Esophagus (tissue), 2 donors: ENCODE measurements at regions not wholly inside any gene's neighbourhood (a gene's known extent, or its start where the extent isn't known, plus 50 kb on each side); places are given as distances from the start of the nearest gene placed in this dataset.

Experiments
- H3K27ac ChIP-seq, 2 donors: one replicate each; pipeline ENCODE4 v1.5.1; 2013; ENCODE audit warnings: low read depth in 2 of 2, mild to moderate bottlenecking in 2 of 2, inconsistent platforms in 1 of 2, low read length in 1 of 2, moderate library complexity in 1 of 2
- H3K27me3 ChIP-seq, 2 donors: one replicate each; pipeline ENCODE4 v1.6.1; 2013; ENCODE audit warnings: low read length in 2 of 2, control low read depth in 1 of 2, mild to moderate bottlenecking in 1 of 2; ENCODE audit not compliant: insufficient read depth in 2 of 2, control insufficient read depth in 1 of 2
- H3K36me3 ChIP-seq, 2 donors: one replicate each; pipeline ENCODE4 v1.6.1; 2013; ENCODE audit warnings: low read length in 1 of 2; ENCODE audit not compliant: control insufficient read depth in 2 of 2, insufficient read depth in 2 of 2
- H3K4me1 ChIP-seq, 2 donors: one replicate each; pipeline ENCODE4 v1.6.1; 2013; ENCODE audit warnings: low read length in 1 of 2; ENCODE audit not compliant: control insufficient read depth in 2 of 2, insufficient read depth in 2 of 2
- H3K4me3 ChIP-seq, 2 donors: one replicate each; pipeline ENCODE4 v1.5.1; 2013; ENCODE audit warnings: low read length in 2 of 2, mild to moderate bottlenecking in 2 of 2, low read depth in 1 of 2, moderate library complexity in 1 of 2
- H3K9me3 ChIP-seq, 2 donors: one replicate each; pipeline ENCODE4 v1.6.1; 2013; ENCODE audit warnings: mild to moderate bottlenecking in 2 of 2, low read depth in 1 of 2, low read length in 1 of 2, moderate library complexity in 1 of 2; ENCODE audit not compliant: control insufficient read depth in 2 of 2, insufficient read depth in 1 of 2
- WGBS, 2 donors: extraction: QIAGEN DNeasy Blood & Tissue Kit; methylation state at CpG; one replicate each; pipeline ENCODE4 v1.1.7; 2013; 5-methylcytosine and 5-hydroxymethylcytosine counted together
- donor health status: healthy with polysubstance abuse.
- donor health status: Bipolar disorder and iron deficiency.

DNA sequence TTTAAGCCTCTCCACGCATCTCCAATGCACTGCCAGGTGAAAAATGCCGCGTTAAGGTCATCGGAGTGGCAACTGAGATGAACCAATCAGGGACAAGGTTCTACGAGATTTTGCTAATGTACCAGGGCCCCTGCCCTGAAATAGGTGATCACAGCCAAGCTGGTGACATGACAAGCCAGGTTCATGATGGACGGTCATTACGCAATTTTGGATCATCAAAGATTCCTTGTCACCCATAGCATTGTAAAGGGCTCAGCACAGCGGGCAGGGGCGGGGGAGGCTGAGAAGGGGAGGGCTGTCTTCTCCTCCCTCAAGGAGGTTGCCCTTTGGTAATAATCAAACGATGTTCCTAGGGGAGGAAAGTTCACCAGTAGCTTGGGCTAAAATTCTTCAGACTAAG lies 475.5 kb downstream of the NPHP4 start:
- no peak overlapping the region for H3K4me3 ChIP-seq
- H3K9me3 ChIP-seq, result no peaks in the 10 kb centered on the region
- no peaks in the 10 kb centered on the region for H3K36me3 ChIP-seq
- 75 to 80% methylated on average over 10 of the region's 10 CpGs for whole genome bisulfite sequencing, 2 donors
- H3K4me1 ChIP-seq, result peaks cover 0 to 4% of the 10 kb centered on the region in 2 donors
- H3K27ac ChIP-seq, result no peak overlapping the region
- H3K27me3 ChIP-seq, result no peaks in the 10 kb centered on the region

DNA sequence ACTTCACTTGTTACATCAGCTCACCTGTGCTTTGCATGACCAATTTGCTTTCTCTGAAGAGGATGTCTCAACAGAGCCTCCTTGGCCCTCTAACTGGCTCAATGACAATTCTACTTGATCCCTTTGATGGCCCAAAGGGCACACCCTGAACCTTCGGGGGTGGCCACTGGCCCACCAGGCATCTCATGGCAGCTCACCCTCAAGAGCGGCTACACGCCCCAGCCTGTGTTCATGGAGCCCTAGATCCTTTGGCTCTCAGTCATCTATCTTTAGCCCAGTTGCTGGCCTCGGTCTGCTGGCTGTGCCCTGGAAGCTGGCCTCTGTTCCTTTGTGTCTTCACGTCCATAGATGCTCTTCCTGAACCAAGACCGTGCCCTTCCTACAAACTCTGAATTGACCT lies 476.7 kb downstream of the NPHP4 start:
- Histone ChIP-seq H3K4me3 (no peak overlapping the region), H3K27ac (no peak overlapping the region), H3K4me1 (peaks cover 0 to 4% of the 10 kb centered on the region in 2 donors), H3K36me3 (no peaks in the 10 kb centered on the region), H3K9me3 (no peaks in the 10 kb centered on the region), H3K27me3 (peaks cover 0 to 4% of the 10 kb centered on the region in 2 donors)
- 81 to 87% methylated on average over 6 of the region's 6 CpGs for WGBS, 2 donors

DNA sequence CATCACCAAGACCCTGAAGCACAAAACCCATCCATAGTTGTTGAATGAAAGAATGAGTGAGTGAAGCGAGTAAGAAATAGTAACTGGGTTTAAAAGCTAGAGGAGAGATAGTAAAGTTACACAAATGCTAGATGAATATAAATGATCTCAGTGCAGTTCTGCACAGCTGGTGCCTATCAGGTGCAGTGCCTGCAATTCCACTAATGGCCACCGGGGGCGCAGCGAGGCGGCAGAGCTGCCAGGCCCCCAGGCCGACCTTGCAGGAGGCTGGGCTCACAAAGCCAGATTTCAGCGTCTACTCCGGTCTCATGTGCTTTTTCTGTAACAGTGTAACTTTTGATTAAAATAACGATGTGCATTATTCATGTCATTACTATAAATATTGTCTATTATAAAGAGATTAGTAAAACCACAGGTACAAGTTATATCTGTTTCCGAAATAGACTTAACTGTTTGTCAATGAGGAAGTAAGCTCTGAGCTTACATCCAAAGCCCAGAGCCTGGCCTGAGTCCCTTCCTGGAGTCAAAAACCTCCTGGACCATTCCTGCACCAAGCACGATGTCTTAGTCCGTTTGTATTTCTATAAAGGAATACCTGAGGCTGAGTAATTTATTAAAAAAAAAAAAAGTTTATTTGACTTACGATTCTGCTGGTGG lies 477.6 kb downstream of the NPHP4 start:
- H3K4me1 ChIP-seq, result peaks cover 0 to 4% of the 10 kb centered on the region in 2 donors
- no peak overlapping the region for H3K4me3 ChIP-seq
- H3K36me3 ChIP-seq, result no peaks in the 10 kb centered on the region
- no peaks in the 10 kb centered on the region for H3K9me3 ChIP-seq
- no peak overlapping the region for H3K27ac ChIP-seq
- WGBS, 2 donors, result 20 to 24% methylated on average over 13 of the region's 13 CpGs
- peaks cover 0 to 4% of the 10 kb centered on the region in 2 donors for H3K27me3 ChIP-seq

DNA sequence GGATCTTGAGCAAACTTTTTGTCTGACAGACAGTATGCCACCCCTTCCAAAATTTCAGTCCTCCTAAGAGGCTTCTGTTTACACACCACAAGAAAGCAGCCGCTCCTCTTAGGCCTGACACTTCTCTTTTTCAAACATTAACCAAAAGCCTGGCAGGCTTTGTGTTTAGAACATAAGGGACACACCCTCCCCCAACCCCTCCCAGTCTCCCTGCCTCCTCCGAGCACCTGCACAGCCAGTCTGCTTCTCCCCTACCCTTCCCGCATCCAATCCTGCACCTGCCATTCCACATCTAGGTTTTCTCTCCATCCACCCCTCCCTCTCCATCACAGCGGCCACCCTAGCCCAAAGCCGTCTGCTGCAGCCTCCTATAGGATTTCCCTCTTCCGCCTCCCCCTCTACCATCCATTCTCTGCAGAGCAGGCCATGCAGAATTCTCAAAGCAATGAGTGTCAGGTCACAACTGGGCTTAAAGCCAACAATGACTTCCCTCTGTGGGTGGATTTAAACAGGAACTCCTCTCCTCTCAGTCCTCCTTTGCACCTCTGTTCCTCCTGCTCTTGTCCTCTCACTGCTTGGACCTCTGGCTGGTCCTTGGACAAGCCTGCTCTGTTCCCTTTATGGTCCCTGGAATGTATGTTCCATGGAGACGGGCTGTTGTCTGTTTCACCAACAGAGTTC lies 478.2 kb downstream of the NPHP4 start:
- H3K27me3 ChIP-seq, result peaks cover 0 to 4% of the 10 kb centered on the region in 2 donors
- H3K27ac ChIP-seq, result no peak overlapping the region
- peaks cover 0 to 4% of the 10 kb centered on the region in 2 donors for H3K4me1 ChIP-seq
- no peak overlapping the region for H3K4me3 ChIP-seq
- H3K9me3 ChIP-seq, result no peaks in the 10 kb centered on the region
- 36 to 37% methylated on average over 7 of the region's 7 CpGs for whole genome bisulfite sequencing, 2 donors
- no peaks in the 10 kb centered on the region for H3K36me3 ChIP-seq

DNA sequence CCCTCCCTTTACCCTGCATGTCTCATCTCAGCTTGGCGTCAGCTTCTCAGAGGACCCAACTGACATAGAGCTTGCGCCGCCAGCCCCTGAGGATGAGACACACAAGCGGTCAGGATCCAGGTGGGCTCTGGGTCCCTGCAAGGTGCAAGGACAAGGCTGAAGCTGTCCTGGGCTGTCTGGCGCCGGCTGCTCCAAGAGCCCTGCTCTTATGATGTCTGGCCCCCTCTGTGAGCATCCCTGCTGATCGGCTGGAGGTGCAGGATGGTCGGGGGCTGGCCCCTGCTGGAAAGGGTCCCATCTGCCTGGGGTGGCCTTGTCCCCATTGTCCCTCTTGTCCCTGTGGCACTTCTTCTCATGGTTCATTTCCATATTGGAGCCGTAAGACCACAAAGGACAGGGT lies 479.0 kb downstream of the NPHP4 start:
- no peak overlapping the region for H3K4me3 ChIP-seq
- 89 to 90% methylated on average over 9 of the region's 9 CpGs for WGBS, 2 donors
- H3K9me3 ChIP-seq, result peaks cover 0 to 3% of the 10 kb centered on the region in 2 donors
- peaks cover 0 to 4% of the 10 kb centered on the region in 2 donors for H3K27me3 ChIP-seq
- H3K27ac ChIP-seq, result no peak overlapping the region
- peaks cover 0 to 9% of the 10 kb centered on the region in 2 donors for H3K4me1 ChIP-seq
- H3K36me3 ChIP-seq, result no peaks in the 10 kb centered on the region

DNA sequence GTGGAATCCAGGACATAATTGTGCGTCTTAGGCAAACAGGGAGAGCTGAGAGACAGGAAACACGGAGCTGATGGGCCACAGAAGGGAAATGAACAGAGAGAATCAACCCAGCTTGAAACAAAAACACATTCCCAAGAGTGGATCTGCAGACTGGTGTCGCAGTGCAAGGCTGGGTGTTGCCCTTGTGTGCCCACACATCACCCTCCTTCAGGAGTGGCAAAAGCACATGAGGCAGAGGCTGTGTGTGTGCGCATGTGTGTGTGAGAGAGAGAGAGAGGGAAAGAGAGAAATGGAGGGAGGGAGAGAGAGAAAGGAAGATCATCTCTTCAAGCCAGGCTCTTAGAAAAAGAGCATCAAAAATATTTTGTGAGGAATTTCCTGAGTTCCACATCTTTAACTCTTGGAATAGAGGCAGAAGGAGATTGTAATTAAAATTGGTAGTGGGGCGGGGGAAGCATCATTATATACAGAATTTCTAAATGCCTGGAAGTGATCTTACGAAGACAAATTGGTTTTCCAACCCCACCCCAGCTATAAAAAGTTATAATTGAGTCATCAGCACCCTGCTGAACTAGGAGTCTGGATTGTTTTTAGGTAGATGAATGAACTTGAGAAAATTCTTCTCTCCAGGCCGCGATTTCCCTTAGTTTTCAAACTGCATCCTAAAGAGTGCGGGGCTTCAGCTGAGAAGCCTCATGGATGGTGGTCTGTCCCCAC lies 480.7 kb downstream of the NPHP4 start:
- H3K4me3 ChIP-seq, result no peak overlapping the region
- H3K9me3 ChIP-seq, result peaks cover 0 to 3% of the 10 kb centered on the region in 2 donors
- WGBS, 2 donors, result 81% methylated on average over 9 of the region's 9 CpGs
- peaks cover 2 to 4% of the 10 kb centered on the region in 2 donors for H3K27me3 ChIP-seq
- H3K27ac ChIP-seq, result no peak overlapping the region
- H3K4me1 ChIP-seq, result peaks cover 0 to 13% of the 10 kb centered on the region in 2 donors
- H3K36me3 ChIP-seq, result no peaks in the 10 kb centered on the region

DNA sequence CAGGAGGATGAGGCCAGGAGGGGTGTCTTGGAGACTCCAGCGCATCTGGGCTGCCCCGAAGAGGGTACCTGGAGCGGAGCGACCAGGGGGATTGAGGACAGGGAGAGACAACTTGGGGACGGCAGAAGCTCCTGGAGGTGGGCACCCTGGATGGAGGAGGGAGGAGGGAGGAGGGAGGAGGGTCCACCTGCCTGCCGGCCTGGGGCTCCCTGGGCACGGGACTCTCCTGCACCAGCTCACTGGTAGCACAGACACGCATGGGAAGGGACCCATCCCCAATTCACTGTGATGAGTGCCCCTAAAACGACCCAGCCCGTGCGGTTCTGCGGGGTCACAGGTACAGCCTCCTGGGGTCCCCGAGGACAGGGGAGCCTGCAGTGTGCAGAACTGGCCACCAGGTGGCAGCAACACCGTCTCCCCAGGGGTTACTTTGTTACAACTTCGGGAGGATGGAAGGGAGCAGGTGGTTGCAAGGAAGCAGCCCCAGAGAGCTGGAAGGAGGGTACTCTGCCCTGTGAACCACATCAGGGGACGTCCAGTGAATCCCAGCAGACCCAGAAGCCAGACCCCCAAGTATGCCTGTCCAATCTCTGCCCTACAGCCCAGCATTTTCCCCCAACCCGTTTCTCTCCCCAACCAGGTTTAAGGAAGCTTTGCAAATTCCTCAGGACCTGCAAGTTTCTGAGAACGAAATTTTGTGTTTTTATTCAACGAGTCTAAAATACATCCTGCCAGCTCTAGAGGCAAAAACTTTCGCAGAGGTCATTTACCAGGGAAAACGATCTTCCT lies 482.4 kb downstream of the NPHP4 start:
- no peak overlapping the region for H3K27ac ChIP-seq
- 28 to 35% methylated on average over 21 of the region's 21 CpGs for WGBS, 2 donors
- H3K4me3 ChIP-seq, result no peak overlapping the region
- H3K36me3 ChIP-seq, result no peaks in the 10 kb centered on the region
- peaks cover 0 to 3% of the 10 kb centered on the region in 2 donors for H3K9me3 ChIP-seq
- H3K27me3 ChIP-seq, result peaks cover 2 to 4% of the 10 kb centered on the region in 2 donors
- peaks cover 0 to 13% of the 10 kb centered on the region in 2 donors for H3K4me1 ChIP-seq

DNA sequence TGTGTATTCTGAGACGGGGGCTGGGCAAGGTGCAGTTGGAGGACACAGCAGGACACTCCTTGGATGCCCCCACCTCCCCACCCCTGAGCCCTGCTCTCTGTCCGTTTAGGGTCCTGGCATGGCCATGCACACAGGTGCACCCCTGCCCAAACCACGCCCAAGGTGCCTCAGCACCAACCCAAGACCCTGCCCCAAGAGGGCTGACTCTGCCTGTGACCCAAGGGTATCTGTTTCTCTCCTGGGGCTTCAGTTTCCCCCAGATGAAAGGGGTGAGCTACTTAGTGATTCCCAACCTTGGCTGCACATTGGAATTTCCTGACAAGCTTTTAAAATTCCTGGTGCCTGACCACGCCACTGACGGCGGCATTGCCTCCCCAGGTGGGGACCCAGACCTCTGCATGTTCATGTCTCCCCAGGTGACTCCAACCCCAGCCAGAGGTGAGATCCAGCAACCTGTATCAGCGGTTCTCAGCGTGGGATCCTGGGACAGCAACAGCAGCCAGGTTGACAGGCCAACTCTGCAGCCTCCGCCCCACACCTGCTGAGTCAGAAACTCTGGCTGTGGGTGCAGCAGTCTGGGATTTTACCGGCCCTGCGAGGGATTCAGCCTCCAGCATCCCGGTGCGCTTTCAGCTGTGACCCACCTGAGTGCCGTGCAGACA lies 483.4 kb downstream of the NPHP4 start:
- H3K27ac ChIP-seq, result no peak overlapping the region
- peaks cover 0 to 19% of the 10 kb centered on the region in 2 donors for H3K4me1 ChIP-seq
- H3K27me3 ChIP-seq, result peaks cover 2 to 4% of the 10 kb centered on the region in 2 donors
- peaks cover 0 to 3% of the 10 kb centered on the region in 2 donors for H3K9me3 ChIP-seq
- WGBS, 2 donors, result 55 to 58% methylated on average over 14 of the region's 14 CpGs
- H3K36me3 ChIP-seq, result no peaks in the 10 kb centered on the region
- H3K4me3 ChIP-seq, result no peak overlapping the region

DNA sequence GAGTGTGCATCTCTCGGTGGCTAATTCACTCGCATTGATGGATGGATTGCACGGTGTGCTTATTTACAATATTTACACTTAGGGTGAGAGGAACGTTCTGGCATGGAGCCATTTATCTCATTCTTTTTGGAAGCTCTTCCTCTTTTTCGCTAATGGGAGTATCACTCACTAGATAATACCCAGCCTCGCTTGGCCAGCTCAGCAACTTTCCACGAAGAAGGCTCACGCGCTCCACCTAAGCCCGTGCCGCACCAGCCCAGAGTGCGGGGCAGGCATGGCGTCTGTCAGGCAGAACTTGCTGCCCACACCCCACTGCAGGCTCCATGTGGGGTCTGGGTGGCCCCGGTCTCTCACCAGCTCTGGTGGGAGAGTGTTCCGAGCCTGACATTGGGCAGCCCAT lies 484.9 kb downstream of the NPHP4 start:
- peaks cover 5 to 15% of the 10 kb centered on the region in 2 donors for H3K4me1 ChIP-seq
- H3K36me3 ChIP-seq, result no peaks in the 10 kb centered on the region
- H3K9me3 ChIP-seq, result peaks cover 0 to 3% of the 10 kb centered on the region in 2 donors
- no peak overlapping the region for H3K4me3 ChIP-seq
- 29 to 51% methylated on average over 15 of the region's 15 CpGs for whole genome bisulfite sequencing, 2 donors
- H3K27ac ChIP-seq, result no peak overlapping the region
- H3K27me3 ChIP-seq, result peaks cover 2 to 4% of the 10 kb centered on the region in 2 donors
